PC-3 (cell line): ENCODE measurements at regions not wholly inside any gene's neighbourhood (a gene's known extent, or its start where the extent isn't known, plus 50 kb on each side); places are given as distances from the start of the nearest gene placed in this dataset.
A peak's percentile ranks its signal among the peaks of the same experiment; 100 is the strongest.

ENCODE experiments used
- ATAC-seq: fragments of 200-7000 bp; cut with Tn5 transposase; 2 replicates; pipeline ENCODE4 v1.9.1; 2020; ENCODE audit warnings: mild to moderate bottlenecking, moderate library complexity
- BruUV-seq: library from RNA; stranded (reverse); fragments of 400-500 nt; replicated peaks from 2 replicates; lab custom pipeline; 2021; lab: Mats Ljungman, UMichigan
- CTCF ChIA-PET: fragments of 300-600 bp; sonication (Branson Sonifier 250); formaldehyde crosslinking; loops from one replicate; lab custom pipeline; 2022; ENCODE audit warnings: antibody characterized with exemption; lab: Charles Lee
- POLR2A ChIA-PET: fragments of 300-600 bp; sonication (Branson Sonifier 250); formaldehyde crosslinking; loops from one replicate; lab custom pipeline; 2022; ENCODE audit warnings: antibody characterized with exemption; ENCODE audit not compliant: unreplicated experiment; lab: Charles Lee
- DNase-seq: peaks from one replicate; pipeline ENCODE4 v3.0.0-alpha.2; 2015
- H2AFZ ChIP-seq: fragments of 300-600 bp; sonication (generic); 2 replicates; pipeline ENCODE4 v1.6.0; 2016; ENCODE audit warnings: antibody characterized with exemption, low read length
- H3F3A ChIP-seq: fragments of 300-600 bp; sonication (generic); one replicate; pipeline ENCODE4 v1.6.0; 2017; ENCODE audit warnings: antibody characterized with exemption, low read length, control low read depth, mild to moderate bottlenecking; ENCODE audit not compliant: unreplicated experiment
- H3K27ac ChIP-seq: fragments of 300-600 bp; sonication (generic); 2 replicates; pipeline ENCODE4 v1.5.1; 2016; ENCODE audit warnings: mild to moderate bottlenecking, low read length
- H3K27me3 ChIP-seq: fragments of 300-600 bp; sonication (generic); 2 replicates; pipeline ENCODE4 v1.6.1; 2016; ENCODE audit warnings: low read length, mixed read lengths
- H3K36me3 ChIP-seq: fragments of 300-600 bp; sonication (generic); 2 replicates; pipeline ENCODE4 v1.6.1; 2016; ENCODE audit warnings: low read depth, mixed run types, low read length, mixed read lengths
- H3K4me1 ChIP-seq: fragments of 300-600 bp; sonication (generic); 2 replicates; pipeline ENCODE4 v1.5.1; 2016; ENCODE audit warnings: low read length; ENCODE audit not compliant: insufficient read depth
- H3K4me2 ChIP-seq: fragments of 300-600 bp; sonication (generic); 2 replicates; pipeline ENCODE4 v1.6.0; 2016; ENCODE audit warnings: low read length
- H3K4me3 ChIP-seq: fragments of 300-600 bp; sonication (generic); 2 replicates; pipeline ENCODE4 v1.5.1; 2016; ENCODE audit warnings: mild to moderate bottlenecking, low read length, mixed read lengths
- H3K79me2 ChIP-seq: fragments of 300-600 bp; sonication (generic); 2 replicates; pipeline ENCODE4 v1.6.1; 2017; ENCODE audit warnings: low read length, mixed read lengths
- H3K9ac ChIP-seq: fragments of 300-600 bp; sonication (generic); 2 replicates; pipeline ENCODE4 v1.6.0; 2016; ENCODE audit warnings: mild to moderate bottlenecking, low read length
- H3K9me2 ChIP-seq: fragments of 300-600 bp; sonication (generic); replicated peaks from 2 replicates; pipeline ENCODE4 v1.6.1; 2016; ENCODE audit warnings: mixed run types, low read length, mixed read lengths
- H3K9me3 ChIP-seq: fragments of 300-600 bp; sonication (generic); 2 replicates; pipeline ENCODE4 v1.6.1; 2016; ENCODE audit warnings: low read length, mixed read lengths
- H4K20me1 ChIP-seq: fragments of 300-600 bp; sonication (generic); 2 replicates; pipeline ENCODE4 v1.6.1; 2016; ENCODE audit warnings: low read length, mixed read lengths
- EZH2 ChIP-seq: fragments of 300-600 bp; sonication (generic); IDR thresholded peaks from one replicate; pipeline ENCODE4 v1.6.1; 2017; ENCODE audit warnings: antibody characterized with exemption, mild to moderate bottlenecking, low read length; ENCODE audit not compliant: unreplicated experiment
- EZH2phosphoT487 ChIP-seq: fragments of 300-600 bp; sonication (generic); IDR thresholded peaks from 2 replicates; pipeline ENCODE4 v1.6.1; 2018; ENCODE audit warnings: mild to moderate bottlenecking, antibody characterized with exemption, low read length, borderline replicate concordance
- intact Hi-C: fragments of 100-400 bp; cut with micrococcal nuclease; formaldehyde crosslinking; loops from 2 replicates; pipeline ENCODE4 v1.9.0; 2023
- TF ChIP-seq, protein P1 (sequence below): fragments of 300-600 bp; sonication (generic); conservative IDR thresholded peaks from 2 replicates; pipeline ENCODE4 v1.5.1; 2017; ENCODE audit warnings: antibody characterized with exemption, low read depth, mild to moderate bottlenecking, low read length

DNA sequence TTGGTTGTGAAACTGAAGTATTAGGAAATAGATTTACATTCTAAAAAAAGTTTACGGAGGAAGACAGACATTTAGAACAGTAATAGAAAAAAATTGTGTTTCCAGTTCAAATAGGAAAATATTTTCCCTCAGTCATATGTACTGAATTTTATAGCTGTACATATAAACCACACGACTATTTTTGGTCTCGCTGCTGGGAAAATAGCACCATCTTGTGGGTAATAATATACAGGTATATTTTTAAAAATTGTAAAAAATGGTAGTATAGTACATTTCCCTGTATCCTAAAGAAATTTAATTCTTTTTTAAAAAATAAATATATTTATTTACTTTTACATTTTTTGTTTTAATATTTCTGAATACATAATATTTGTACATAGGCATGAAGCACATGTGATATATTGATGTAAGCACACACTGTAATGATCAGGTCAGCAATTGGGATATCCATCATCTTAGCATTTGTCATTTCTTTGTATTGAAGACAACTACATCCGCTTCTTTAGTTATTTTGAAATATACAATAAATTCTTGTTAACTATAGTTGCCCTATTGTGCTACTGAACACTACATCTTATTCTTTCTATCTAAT is 168.6 kb downstream of the ALX1 start:
- no peaks in the 10 kb centered on the region for H3K9me3 ChIP-seq
- H2AFZ ChIP-seq = no peak overlapping the region
- H3K79me2 ChIP-seq = no peaks in the 10 kb centered on the region
- H3K27ac ChIP-seq = no peak overlapping the region
- POLR2A ChIA-PET = no interaction called here
- TF ChIP-seq EZH2phosphoT487 = no peak
- TF ChIP-seq, protein P1, sequence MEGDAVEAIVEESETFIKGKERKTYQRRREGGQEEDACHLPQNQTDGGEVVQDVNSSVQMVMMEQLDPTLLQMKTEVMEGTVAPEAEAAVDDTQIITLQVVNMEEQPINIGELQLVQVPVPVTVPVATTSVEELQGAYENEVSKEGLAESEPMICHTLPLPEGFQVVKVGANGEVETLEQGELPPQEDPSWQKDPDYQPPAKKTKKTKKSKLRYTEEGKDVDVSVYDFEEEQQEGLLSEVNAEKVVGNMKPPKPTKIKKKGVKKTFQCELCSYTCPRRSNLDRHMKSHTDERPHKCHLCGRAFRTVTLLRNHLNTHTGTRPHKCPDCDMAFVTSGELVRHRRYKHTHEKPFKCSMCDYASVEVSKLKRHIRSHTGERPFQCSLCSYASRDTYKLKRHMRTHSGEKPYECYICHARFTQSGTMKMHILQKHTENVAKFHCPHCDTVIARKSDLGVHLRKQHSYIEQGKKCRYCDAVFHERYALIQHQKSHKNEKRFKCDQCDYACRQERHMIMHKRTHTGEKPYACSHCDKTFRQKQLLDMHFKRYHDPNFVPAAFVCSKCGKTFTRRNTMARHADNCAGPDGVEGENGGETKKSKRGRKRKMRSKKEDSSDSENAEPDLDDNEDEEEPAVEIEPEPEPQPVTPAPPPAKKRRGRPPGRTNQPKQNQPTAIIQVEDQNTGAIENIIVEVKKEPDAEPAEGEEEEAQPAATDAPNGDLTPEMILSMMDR = peak; percentile 57
- no peak overlapping the region for H3K4me3 ChIP-seq
- CTCF ChIA-PET = interaction anchor here (0.7 to 1.2 kb wide), 3 partner anchors 11 to 292 kb away, joined by 4 to 6 read pairs (median 6); no protein-coding TSS in a partner anchor
- no peak overlapping the region for H3K9ac ChIP-seq
- H3K27me3 ChIP-seq = no peaks in the 10 kb centered on the region
- no peaks in the 10 kb centered on the region for H3F3A ChIP-seq
- no peaks in the 10 kb centered on the region for H3K4me1 ChIP-seq
- BruUV-seq = no TSS peak
- intact Hi-C loops = loop anchor here (1.0 to 5.0 kb wide), 4 partner anchors 24 to 372 kb away; no protein-coding TSS in a partner anchor
- no peaks in the 10 kb centered on the region for H3K9me2 ChIP-seq
- no peaks in the 10 kb centered on the region for H4K20me1 ChIP-seq
- no peak for ATAC-seq
- peak; percentile 56 for DNase-seq
- no peaks in the 10 kb centered on the region for H3K36me3 ChIP-seq
- H3K4me2 ChIP-seq = no peak overlapping the region

DNA sequence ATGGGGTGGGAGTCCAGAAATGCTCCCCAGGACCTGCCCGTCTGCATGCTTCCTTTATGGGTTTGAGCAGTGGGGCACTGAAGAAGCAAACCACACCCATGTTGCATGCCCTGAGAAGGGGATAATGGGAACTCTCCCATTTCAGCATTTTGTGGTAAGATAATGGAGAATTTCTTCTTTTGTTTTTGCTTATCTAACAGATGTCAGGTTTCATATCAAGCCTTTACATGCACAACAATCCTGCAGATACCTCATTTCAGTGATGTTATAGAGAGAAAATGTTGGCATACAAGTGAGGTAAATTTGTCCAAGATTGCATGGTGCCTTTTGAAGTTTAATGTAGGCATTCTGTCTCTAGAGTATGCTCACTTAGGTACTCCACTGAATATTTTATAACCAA is 177.0 kb downstream of the ALX1 start:
- no peaks in the 10 kb centered on the region for H3K4me1 ChIP-seq
- H3K27me3 ChIP-seq = no peaks in the 10 kb centered on the region
- no TSS peak for BruUV-seq
- no peaks in the 10 kb centered on the region for H3K79me2 ChIP-seq
- no peak overlapping the region for H3K4me2 ChIP-seq
- H4K20me1 ChIP-seq = no peaks in the 10 kb centered on the region
- ChIA-PET POLR2A (interaction anchor here (0.6 kb wide), 1 partner anchor 60 kb away, joined by 4 read pairs; no protein-coding TSS in a partner anchor), CTCF (no interaction called here)
- H3K27ac ChIP-seq = no peak overlapping the region
- H2AFZ ChIP-seq = no peak overlapping the region
- DNase-seq = no peak
- TF ChIP-seq EZH2 (no peak), EZH2phosphoT487 (no peak)
- TF ChIP-seq, protein P1 = no peak
- H3K9me2 ChIP-seq = no peaks in the 10 kb centered on the region
- H3K36me3 ChIP-seq = no peaks in the 10 kb centered on the region
- intact Hi-C loops = no loop called here
- no peaks in the 10 kb centered on the region for H3F3A ChIP-seq
- H3K4me3 ChIP-seq = no peak overlapping the region
- no peak for ATAC-seq
- no peaks in the 10 kb centered on the region for H3K9me3 ChIP-seq
- H3K9ac ChIP-seq = no peak overlapping the region

DNA sequence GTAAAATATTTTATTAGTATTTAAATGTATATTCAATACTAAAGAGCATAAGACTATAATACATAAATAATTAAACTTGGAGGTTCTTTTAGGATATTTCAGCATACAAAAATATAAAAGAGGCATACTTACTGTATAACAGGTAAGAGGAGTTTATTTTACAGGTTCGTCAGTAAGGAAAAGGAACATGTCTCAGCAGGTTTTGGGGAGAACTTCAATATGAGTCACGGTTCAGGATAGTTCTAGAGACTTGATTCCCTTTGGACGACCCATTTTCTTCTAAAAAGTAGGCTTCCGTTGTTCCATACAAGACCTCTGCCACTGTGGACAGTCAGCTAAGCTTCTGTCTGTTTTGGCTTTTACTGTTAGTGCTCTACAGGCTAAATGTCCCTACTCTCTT is 181.1 kb downstream of the ALX1 start:
- ATAC-seq = no peak
- no peaks in the 10 kb centered on the region for H3K79me2 ChIP-seq
- no peak overlapping the region for H3K4me3 ChIP-seq
- peaks cover 18% of the 10 kb centered on the region for H3K4me1 ChIP-seq
- H2AFZ ChIP-seq = no peak overlapping the region
- ChIA-PET CTCF (no interaction called here), POLR2A (no interaction called here)
- no peak overlapping the region for H3K27ac ChIP-seq
- DNase-seq = no peak
- TF ChIP-seq, protein P1 = no peak
- no peak for TF ChIP-seq EZH2phosphoT487
- TF ChIP-seq EZH2 = no peak
- no peaks in the 10 kb centered on the region for H4K20me1 ChIP-seq
- H3F3A ChIP-seq = no peaks in the 10 kb centered on the region
- H3K27me3 ChIP-seq = no peaks in the 10 kb centered on the region
- H3K36me3 ChIP-seq = no peaks in the 10 kb centered on the region
- H3K9me2 ChIP-seq = no peaks in the 10 kb centered on the region
- intact Hi-C loops = no loop called here
- no peak overlapping the region for H3K4me2 ChIP-seq
- no TSS peak for BruUV-seq
- no peaks in the 10 kb centered on the region for H3K9me3 ChIP-seq
- no peak overlapping the region for H3K9ac ChIP-seq
